ENCODE measurements at regions not wholly inside any gene's neighbourhood (a gene's known extent, or its start where the extent isn't known, plus 50 kb on each side); places are given as distances from the start of the nearest gene placed in this dataset.
"Not testable (repeated sequence)": the region's sequence is repeated elsewhere in the genome, so short reads cannot be mapped to it uniquely, and the experiment has no call there.

- no peak for DNase-seq
Measured at GRCh38 chr12:60568914-60569313, 973.1 kb downstream of the SLC16A7 start.

- DNase-seq = no peak
Measured at GRCh38 chr12:60577607-60578006, 981.8 kb downstream of the SLC16A7 start.

GRCh38 chr12:60587664-60588063, 991.8 kb downstream of the SLC16A7 start:
- not testable (repeated sequence) for DNase-seq

GRCh38 chr12:60594035-60594711, 998.3 kb downstream of the SLC16A7 start:
- no peak for DNase-seq

- no peak for DNase-seq
Measured at GRCh38 chr12:60602601-60603000, 1006.8 kb downstream of the SLC16A7 start.

GRCh38 chr12:60603475-60603874, 1007.6 kb downstream of the SLC16A7 start:
- not testable (repeated sequence) for DNase-seq

- DNase-seq = no peak
Measured at GRCh38 chr12:60616400-60616799, 1020.6 kb downstream of the SLC16A7 start.

GRCh38 chr12:60630796-60631195, 1035.0 kb downstream of the SLC16A7 start:
- DNase-seq = no peak

- DNase-seq = no peak
Measured at GRCh38 chr12:60644076-60644475, 1048.2 kb downstream of the SLC16A7 start.

GRCh38 chr12:60666895-60667294, 1071.1 kb downstream of the SLC16A7 start:
- no peak for DNase-seq

GRCh38 chr12:60672949-60673348, 1077.1 kb downstream of the SLC16A7 start:
- no peak for DNase-seq

- no peak for DNase-seq
Measured at GRCh38 chr12:60684988-60685655, 1089.3 kb downstream of the SLC16A7 start.

GRCh38 chr12:60689137-60689536, 1093.3 kb downstream of the SLC16A7 start:
- no peak for DNase-seq

GRCh38 chr12:60693019-60693626, 1097.3 kb downstream of the SLC16A7 start:
- DNase-seq = no peak

GRCh38 chr12:60704171-60704914, 1108.5 kb downstream of the SLC16A7 start:
- no peak for DNase-seq

- no peak for DNase-seq
Measured at GRCh38 chr12:60710246-60710645, 1114.4 kb downstream of the SLC16A7 start.

GRCh38 chr12:60714141-60714900, 1118.5 kb downstream of the SLC16A7 start:
- DNase-seq = no peak

- DNase-seq = no peak
Measured at GRCh38 chr12:60724475-60724874, 1128.6 kb downstream of the SLC16A7 start.

GRCh38 chr12:60724984-60725383, 1129.2 kb downstream of the SLC16A7 start:
- DNase-seq = no peak

GRCh38 chr12:60752589-60752988, 1156.8 kb downstream of the SLC16A7 start:
- no peak for DNase-seq

GRCh38 chr12:60758224-60758623, 1162.4 kb downstream of the SLC16A7 start:
- no peak for DNase-seq

GRCh38 chr12:60760965-60761364, 1165.1 kb downstream of the SLC16A7 start:
- no peak for DNase-seq

- not testable (repeated sequence) for DNase-seq
Measured at GRCh38 chr12:60801166-60801565, 1205.3 kb downstream of the SLC16A7 start.

All from NCI-H1436 treated with DMSO at 0.1 percent for 48 hours (cell line).